ENCODE measurements at regions not wholly inside any gene's neighbourhood (a gene's known extent, or its start where the extent isn't known, plus 50 kb on each side); places are given as distances from the start of the nearest gene placed in this dataset.

GRCh38 chr12:47610686-47611252, 95.1 kb downstream of the RPAP3 start:
- DNase-seq = no peak

GRCh38 chr12:47609806-47610205, 96.0 kb downstream of the RPAP3 start:
- DNase-seq = no peak

- peak in 1 of 2 donors; percentile 12 for DNase-seq
These were observed 97.2 kb downstream of the RPAP3 start for GRCh38 chr12:47608671-47609070.

GRCh38 chr12:47604221-47604873, 101.5 kb downstream of the RPAP3 start:
- DNase-seq = no peak

- no peak for DNase-seq
These were observed 102.8 kb downstream of the RPAP3 start for GRCh38 chr12:47602949-47603558.

GRCh38 chr12:47602325-47602724, 103.5 kb downstream of the RPAP3 start:
- no peak for DNase-seq

GRCh38 chr12:47601071-47601470, 104.8 kb downstream of the RPAP3 start:
- no peak for DNase-seq

GRCh38 chr12:47591795-47592194, 114.0 kb downstream of the RPAP3 start:
- no peak for DNase-seq

GRCh38 chr12:47591361-47591791, 114.5 kb downstream of the RPAP3 start:
- DNase-seq = no peak

- DNase-seq = no peak
These were observed 115.0 kb downstream of the RPAP3 start for GRCh38 chr12:47590771-47591360.

- DNase-seq = no peak
These were observed 118.7 kb downstream of the RPAP3 start for GRCh38 chr12:47586952-47587669.

GRCh38 chr12:47585507-47585906, 120.3 kb downstream of the RPAP3 start:
- no peak for DNase-seq

GRCh38 chr12:47578836-47579235, 127.0 kb downstream of the RPAP3 start:
- DNase-seq = no peak

GRCh38 chr12:47577206-47577989, 128.4 kb downstream of the RPAP3 start:
- no peak for DNase-seq

GRCh38 chr12:47576289-47576945, 129.4 kb downstream of the RPAP3 start:
- DNase-seq = no peak

- DNase-seq = no peak
These were observed 131.4 kb downstream of the RPAP3 start for GRCh38 chr12:47574252-47575021.

GRCh38 chr12:47573146-47573659, 132.6 kb downstream of the RPAP3 start:
- DNase-seq = no peak

- DNase-seq = no peak
These were observed 135.7 kb downstream of the RPAP3 start for GRCh38 chr12:47570151-47570550.

- DNase-seq = no peak
These were observed 143.6 kb downstream of the RPAP3 start for GRCh38 chr12:47562201-47562600.

- no peak for DNase-seq
These were observed 144.1 kb downstream of the RPAP3 start for GRCh38 chr12:47561746-47562145.

- DNase-seq = no peak
These were observed 145.4 kb downstream of the RPAP3 start for GRCh38 chr12:47560415-47560814.
